Lower leg skin (tissue), 4 donors: ENCODE measurements at regions not wholly inside any gene's neighbourhood (a gene's known extent, or its start where the extent isn't known, plus 50 kb on each side); places are given as distances from the start of the nearest gene placed in this dataset.

Experiments used
- DNase-seq, 2 donors: peaks; one replicate each; pipeline ENCODE4 v3.0.0-alpha.2; 2019; ENCODE audit warnings: low spot score in 2 of 2
- H3K4me3 ChIP-seq: fragments of 200-600 bp; sonication (generic); 2 replicates; pipeline ENCODE4 v1.5.1; 2017; ENCODE audit warnings: mild to moderate bottlenecking, low read depth; ENCODE audit not compliant: poor library complexity, severe bottlenecking
- POLR2A ChIP-seq, 2 donors: fragments of 450-650 bp; IDR thresholded peaks; one replicate each; pipeline ENCODE4 v1.6.1; 2016 to 2017; ENCODE audit warnings: antibody characterized with exemption in 2 of 2, mild to moderate bottlenecking in 1 of 2, moderate library complexity in 1 of 2
- WGBS, 2 donors: methylation state at CpG; one replicate each; pipeline ENCODE4 v1.1.5; 2018; 5-methylcytosine and 5-hydroxymethylcytosine counted together
- intact Hi-C: fragments of 100-400 bp; cut with DNase I; formaldehyde crosslinking; loops from one replicate; pipeline ENCODE4 v1.15.0; 2023; ENCODE audit warnings: low total_unique reads
- TF ChIP-seq, protein P1 (sequence below), 3 donors: fragments of 450-650 bp; IDR thresholded peaks; one replicate each; pipeline ENCODE4 v1.5.1; 2016; ENCODE audit warnings: antibody characterized with exemption in 3 of 3, mild to moderate bottlenecking in 3 of 3, moderate library complexity in 2 of 3

DNA sequence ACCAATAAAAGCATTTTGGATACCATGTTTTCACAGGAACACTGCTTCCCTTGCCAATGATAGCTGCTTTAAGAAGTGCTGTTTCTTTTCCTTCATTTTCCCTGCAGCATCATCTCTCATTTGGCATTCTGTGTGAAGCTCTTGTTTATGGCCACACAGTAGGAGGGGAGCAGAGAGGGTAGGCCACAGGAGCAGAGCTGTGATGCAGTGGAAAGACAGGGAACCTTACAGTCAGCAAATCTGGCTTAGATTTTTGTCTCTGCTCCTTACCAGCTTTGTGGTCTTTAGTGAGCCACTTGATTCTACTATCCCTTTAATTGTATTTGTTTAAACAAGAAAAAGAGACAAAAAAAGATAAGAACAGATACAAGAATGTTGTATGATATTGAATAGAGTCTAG, 138.7 kb downstream of the RPL22L1 start:
- no peak overlapping the region for H3K4me3 ChIP-seq
- no peak for TF ChIP-seq POLR2A (IDR thresholded peaks at IDR 0.05)
- TF ChIP-seq, protein P1, sequence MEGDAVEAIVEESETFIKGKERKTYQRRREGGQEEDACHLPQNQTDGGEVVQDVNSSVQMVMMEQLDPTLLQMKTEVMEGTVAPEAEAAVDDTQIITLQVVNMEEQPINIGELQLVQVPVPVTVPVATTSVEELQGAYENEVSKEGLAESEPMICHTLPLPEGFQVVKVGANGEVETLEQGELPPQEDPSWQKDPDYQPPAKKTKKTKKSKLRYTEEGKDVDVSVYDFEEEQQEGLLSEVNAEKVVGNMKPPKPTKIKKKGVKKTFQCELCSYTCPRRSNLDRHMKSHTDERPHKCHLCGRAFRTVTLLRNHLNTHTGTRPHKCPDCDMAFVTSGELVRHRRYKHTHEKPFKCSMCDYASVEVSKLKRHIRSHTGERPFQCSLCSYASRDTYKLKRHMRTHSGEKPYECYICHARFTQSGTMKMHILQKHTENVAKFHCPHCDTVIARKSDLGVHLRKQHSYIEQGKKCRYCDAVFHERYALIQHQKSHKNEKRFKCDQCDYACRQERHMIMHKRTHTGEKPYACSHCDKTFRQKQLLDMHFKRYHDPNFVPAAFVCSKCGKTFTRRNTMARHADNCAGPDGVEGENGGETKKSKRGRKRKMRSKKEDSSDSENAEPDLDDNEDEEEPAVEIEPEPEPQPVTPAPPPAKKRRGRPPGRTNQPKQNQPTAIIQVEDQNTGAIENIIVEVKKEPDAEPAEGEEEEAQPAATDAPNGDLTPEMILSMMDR (IDR thresholded peaks at IDR 0.05) = no peak
- no peak for DNase-seq
- intact Hi-C loops = no loop called here

DNA sequence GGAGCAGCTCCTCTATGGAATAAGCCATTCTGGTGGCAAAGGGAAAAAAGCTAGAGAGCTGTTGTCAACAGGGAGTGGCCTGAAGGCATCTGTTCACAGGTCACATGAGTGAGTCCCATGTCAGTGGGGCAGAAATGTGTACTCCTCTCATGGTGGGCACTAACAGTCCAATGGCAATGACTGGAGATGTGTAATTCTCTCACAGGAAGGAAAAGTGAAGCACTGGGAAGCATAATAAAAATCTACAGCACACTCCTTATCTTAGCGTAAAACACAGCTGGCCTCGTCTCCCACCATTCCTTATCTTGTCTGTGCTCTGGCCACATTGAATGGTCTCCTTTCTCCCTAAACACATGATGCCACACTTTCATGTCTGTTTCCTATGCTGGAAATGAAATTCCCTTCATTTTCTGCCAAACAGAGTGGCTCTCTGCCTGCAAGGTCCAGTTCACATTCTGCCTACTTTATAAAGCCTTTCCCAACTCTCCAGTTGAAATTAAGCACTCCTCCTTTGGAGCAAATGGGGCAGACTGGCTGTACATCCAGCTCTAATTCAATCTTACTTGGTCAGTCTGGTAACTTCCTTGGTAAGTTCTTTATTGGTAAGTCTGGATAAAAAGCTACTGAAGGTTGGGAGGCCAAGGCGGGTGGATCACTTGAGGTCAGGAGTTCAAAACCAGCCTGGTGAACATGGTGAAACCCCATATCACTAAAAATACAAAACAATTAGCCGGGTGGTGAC, 139.8 kb downstream of the RPL22L1 start:
- intact Hi-C loops = no loop called here
- H3K4me3 ChIP-seq = no peak overlapping the region
- TF ChIP-seq, protein P1 (IDR thresholded peaks at IDR 0.05) = no peak
- TF ChIP-seq POLR2A (IDR thresholded peaks at IDR 0.05) = no peak
- no peak for DNase-seq
- 97% methylated on average over 4 of the region's 4 CpGs for WGBS, 2 donors

DNA sequence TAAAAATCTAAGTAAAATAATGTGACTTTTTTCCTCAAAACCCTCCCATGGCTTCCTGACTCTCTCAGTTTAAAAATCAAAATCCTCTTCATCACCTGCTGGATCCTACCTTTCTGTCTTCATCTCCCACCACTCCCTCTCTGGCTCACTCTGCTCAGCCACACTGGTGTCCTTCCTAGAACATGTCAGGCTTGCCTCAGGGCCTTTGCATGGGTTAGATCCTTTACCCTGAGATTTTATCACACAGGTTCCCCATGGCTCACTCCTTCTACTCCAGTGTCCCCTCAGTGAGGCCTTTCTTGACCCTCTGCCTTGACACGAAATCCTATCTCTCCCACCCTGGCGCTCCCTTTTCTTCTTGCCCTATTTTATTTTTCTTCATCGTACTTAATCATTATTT, 141.8 kb downstream of the RPL22L1 start:
- DNase-seq = no peak
- H3K4me3 ChIP-seq = no peak overlapping the region
- intact Hi-C loops = no loop called here
- 97 to 98% methylated on average over 3 of the region's 3 CpGs for WGBS, 2 donors
- TF ChIP-seq POLR2A (IDR thresholded peaks at IDR 0.05) = no peak
- TF ChIP-seq, protein P1 (IDR thresholded peaks at IDR 0.05) = no peak

DNA sequence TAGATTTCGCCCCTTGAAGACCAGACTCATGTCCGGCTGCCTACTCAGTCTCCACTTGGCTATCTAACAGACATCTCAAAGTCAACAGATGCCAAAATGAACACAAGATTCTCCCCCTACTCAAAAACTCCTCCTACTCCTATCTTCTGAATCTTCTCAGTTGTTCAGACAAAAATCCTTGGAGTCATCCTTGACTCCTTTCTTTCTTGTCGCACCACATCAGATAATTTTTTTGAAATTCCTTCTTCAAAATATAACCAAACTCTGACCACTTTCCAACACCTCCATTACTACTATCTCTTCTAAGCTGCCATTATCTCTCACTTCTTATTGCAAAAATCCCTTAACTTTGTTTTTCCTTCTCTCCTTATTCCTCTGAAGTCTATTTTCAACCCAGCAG, 141.9 kb upstream of the SLC7A14 start:
- no peak for TF ChIP-seq POLR2A (IDR thresholded peaks at IDR 0.05)
- TF ChIP-seq, protein P1 (IDR thresholded peaks at IDR 0.05) = no peak
- intact Hi-C loops = no loop called here
- DNase-seq = no peak
- 89 to 94% methylated on average over 3 of the region's 3 CpGs for WGBS, 2 donors
- no peak overlapping the region for H3K4me3 ChIP-seq

DNA sequence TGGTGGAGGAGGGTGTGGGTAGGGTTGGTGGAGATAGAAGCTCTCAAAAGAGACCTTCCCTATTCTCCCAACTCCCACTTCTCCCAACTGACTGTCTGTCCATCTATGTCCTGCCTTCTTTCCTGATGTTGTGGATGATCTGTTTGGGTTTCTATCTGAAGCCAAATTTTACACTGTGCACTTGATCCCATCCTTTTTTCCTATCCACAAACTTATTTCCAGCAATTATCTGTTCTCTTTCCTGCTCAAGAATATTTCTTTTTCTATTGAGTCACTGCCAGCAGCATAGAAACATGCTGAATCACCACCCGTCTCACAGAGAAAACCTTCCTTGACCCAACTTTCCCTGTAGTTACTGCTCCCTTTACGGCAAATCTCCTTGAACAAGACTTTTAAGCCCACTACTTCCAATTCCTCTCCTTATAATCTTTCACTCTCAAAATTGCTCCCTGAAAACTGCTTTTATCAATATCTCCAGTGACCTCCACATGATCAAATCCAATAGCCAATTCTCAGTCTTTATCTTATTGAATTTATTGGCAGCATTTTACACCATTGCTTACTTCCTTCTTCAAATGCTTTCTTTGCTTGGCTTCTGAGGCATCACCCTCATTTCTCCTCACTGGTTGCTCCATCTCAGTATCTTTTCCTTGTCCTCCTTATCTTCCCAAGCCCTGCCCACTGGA, 141.2 kb upstream of the SLC7A14 start:
- intact Hi-C loops = no loop called here
- 15 to 19% methylated on average over 2 of the region's 2 CpGs for WGBS, 2 donors
- TF ChIP-seq, protein P1 (IDR thresholded peaks at IDR 0.05) = no peak
- no peak for TF ChIP-seq POLR2A (IDR thresholded peaks at IDR 0.05)
- no peak overlapping the region for H3K4me3 ChIP-seq
- DNase-seq = no peak
